ENCODE measurements at regions not wholly inside any gene's neighbourhood (a gene's known extent, or its start where the extent isn't known, plus 50 kb on each side); places are given as distances from the start of the nearest gene placed in this dataset.
"Not testable (repeated sequence)": the region's sequence is repeated elsewhere in the genome, so short reads cannot be mapped to it uniquely, and the experiment has no call there.

- DNase-seq (ENCODE audit: extremely low spot score), result no peak
- POLR2A ChIA-PET, result no interaction called here
- CTCF ChIA-PET, result no interaction called here
- TF ChIP-seq FOXA1 (IDR thresholded peaks at IDR 0.05) (no peak), BHLHE40 (IDR thresholded peaks at IDR 0.05; ENCODE audit: borderline replicate concordance) (no peak), NFRKB (IDR thresholded peaks at IDR 0.05) (no peak), SUZ12 (IDR thresholded peaks at IDR 0.05) (no peak), TARDBP (IDR thresholded peaks at IDR 0.05) (no peak), PKNOX1 (IDR thresholded peaks at IDR 0.05) (no peak), CTBP1 (IDR thresholded peaks at IDR 0.05; ENCODE audit: borderline replicate concordance) (no peak), SP1 (IDR thresholded peaks at IDR 0.05) (no peak), ZNF384 (IDR thresholded peaks at IDR 0.05) (no peak), LEF1 (IDR thresholded peaks at IDR 0.05; ENCODE audit: borderline replicate concordance) (no peak), FOXK2 (IDR thresholded peaks at IDR 0.05) (no peak), FOXM1 (IDR thresholded peaks at IDR 0.05; ENCODE audit: borderline replicate concordance) (no peak)
Observed at GRCh38 chr10:130512936-130513335, 376.7 kb downstream of the GLRX3 start.

GRCh38 chr10:130513686-130514476 is 377.7 kb downstream of the GLRX3 start:
- DNase-seq (ENCODE audit: extremely low spot score), result no peak
- ChIA-PET POLR2A (no interaction called here), CTCF (no interaction called here)
- TF ChIP-seq ARNT (IDR thresholded peaks at IDR 0.05) (no peak), SUZ12 (IDR thresholded peaks at IDR 0.05) (no peak), PKNOX1 (IDR thresholded peaks at IDR 0.05) (no peak), FOXM1 (IDR thresholded peaks at IDR 0.05; ENCODE audit: borderline replicate concordance) (no peak), L3MBTL2 (conservative IDR thresholded peaks at IDR 0.05) (no peak), ELF4 (IDR thresholded peaks at IDR 0.05) (no peak), FOXA1 (IDR thresholded peaks at IDR 0.05) (no peak), ZNF384 (IDR thresholded peaks at IDR 0.05) (no peak), BHLHE40 (IDR thresholded peaks at IDR 0.05; ENCODE audit: borderline replicate concordance) (no peak), TARDBP (IDR thresholded peaks at IDR 0.05) (no peak), LEF1 (IDR thresholded peaks at IDR 0.05; ENCODE audit: borderline replicate concordance) (no peak), FOXK2 (IDR thresholded peaks at IDR 0.05) (no peak), CTBP1 (IDR thresholded peaks at IDR 0.05; ENCODE audit: borderline replicate concordance) (no peak), SP1 (IDR thresholded peaks at IDR 0.05) (no peak), HDGF (IDR thresholded peaks at IDR 0.05; ENCODE audit: borderline replicate concordance) (no peak), NFRKB (IDR thresholded peaks at IDR 0.05) (no peak)

- no peak for DNase-seq (ENCODE audit: extremely low spot score)
- ChIA-PET POLR2A (no interaction called here), CTCF (interaction anchor here (0.6 kb wide), 1 partner anchor 1294 kb away, joined by 3 read pairs; no protein-coding TSS in a partner anchor)
- TF ChIP-seq FOXA1 (IDR thresholded peaks at IDR 0.05) (no peak), ARNT (IDR thresholded peaks at IDR 0.05) (no peak), LEF1 (IDR thresholded peaks at IDR 0.05; ENCODE audit: borderline replicate concordance) (no peak), CTBP1 (IDR thresholded peaks at IDR 0.05; ENCODE audit: borderline replicate concordance) (no peak), ELF4 (IDR thresholded peaks at IDR 0.05) (no peak)
Observed at GRCh38 chr10:130515670-130516069, 379.5 kb downstream of the GLRX3 start.

GRCh38 chr10:130516141-130516735 is 380.0 kb downstream of the GLRX3 start:
- no peak for TF ChIP-seq CTBP1 (IDR thresholded peaks at IDR 0.05; ENCODE audit: borderline replicate concordance)
- no peak for TF ChIP-seq LEF1 (IDR thresholded peaks at IDR 0.05; ENCODE audit: borderline replicate concordance)
- TF ChIP-seq ARNT (IDR thresholded peaks at IDR 0.05), result no peak
- TF ChIP-seq PKNOX1 (IDR thresholded peaks at IDR 0.05), result no peak
- TF ChIP-seq NFRKB (IDR thresholded peaks at IDR 0.05), result no peak
- CTCF ChIA-PET, result no interaction called here

GRCh38 chr10:130518921-130519320 is 382.7 kb downstream of the GLRX3 start:
- POLR2A ChIA-PET, CTCF ChIA-PET: not testable (repeated sequence)

More at GRCh38 chr10:130516141-130516735, 380.0 kb downstream of the GLRX3 start:
- POLR2A ChIA-PET, result no interaction called here
- DNase-seq (ENCODE audit: extremely low spot score), result no peak

GRCh38 chr10:130519791-130520190 is 383.6 kb downstream of the GLRX3 start:
- TF ChIP-seq LEF1 (IDR thresholded peaks at IDR 0.05; ENCODE audit: borderline replicate concordance) (no peak), FOXK2 (IDR thresholded peaks at IDR 0.05) (no peak), TARDBP (IDR thresholded peaks at IDR 0.05) (no peak), SP1 (IDR thresholded peaks at IDR 0.05) (no peak), NFRKB (IDR thresholded peaks at IDR 0.05) (no peak), SUZ12 (IDR thresholded peaks at IDR 0.05) (no peak), HDGF (IDR thresholded peaks at IDR 0.05; ENCODE audit: borderline replicate concordance) (no peak), L3MBTL2 (conservative IDR thresholded peaks at IDR 0.05) (no peak), ZNF384 (IDR thresholded peaks at IDR 0.05) (no peak), PKNOX1 (IDR thresholded peaks at IDR 0.05) (no peak), BHLHE40 (IDR thresholded peaks at IDR 0.05; ENCODE audit: borderline replicate concordance) (no peak), ARNT (IDR thresholded peaks at IDR 0.05) (no peak), FOXM1 (IDR thresholded peaks at IDR 0.05; ENCODE audit: borderline replicate concordance) (no peak), CTBP1 (IDR thresholded peaks at IDR 0.05; ENCODE audit: borderline replicate concordance) (no peak), FOXA1 (IDR thresholded peaks at IDR 0.05) (no peak), ELF4 (IDR thresholded peaks at IDR 0.05) (no peak)
- POLR2A ChIA-PET, result no interaction called here
- DNase-seq (ENCODE audit: extremely low spot score), result no peak
- CTCF ChIA-PET, result no interaction called here

More at GRCh38 chr10:130518921-130519320, 382.7 kb downstream of the GLRX3 start:
- not testable (repeated sequence) for DNase-seq (ENCODE audit: extremely low spot score)

All from HEK293T (cell line).